22Rv1 (cell line): ENCODE measurements at regions not wholly inside any gene's neighbourhood (a gene's known extent, or its start where the extent isn't known, plus 50 kb on each side); places are given as distances from the start of the nearest gene placed in this dataset.

Experiments
- CTCF ChIP-seq: fragments of 450-650 bp; IDR thresholded peaks from 2 replicates; pipeline ENCODE4 v1.5.1; 2017; ENCODE audit warnings: mild to moderate bottlenecking
- ZFX ChIP-seq: fragments of 450-650 bp; IDR thresholded peaks from 2 replicates; pipeline ENCODE4 v1.6.1; 2017; ENCODE audit warnings: antibody characterized with exemption, borderline replicate concordance

- TF ChIP-seq CTCF (no peak), ZFX (no peak)
Measured at GRCh38 chr5:82800826-82801225, 276.4 kb downstream of the TMEM167A start.
